ENCODE measurements at regions not wholly inside any gene's neighbourhood (a gene's known extent, or its start where the extent isn't known, plus 50 kb on each side); places are given as distances from the start of the nearest gene placed in this dataset.

GRCh38 chr2:134008837-134009236 is 245.0 kb upstream of the MGAT5 start:
- H2AFZ ChIP-seq (ENCODE audit: low read length) = no peak overlapping the region
- H4K5ac ChIP-seq (ENCODE audit: insufficient read length, low read depth, low read length) = no peak overlapping the region
- no peaks in the 10 kb centered on the region for H3K36me3 ChIP-seq (ENCODE audit: control insufficient read depth in 2 of 4, insufficient read depth in 4 of 4, low read length in 3 of 4)
- H2AK5ac ChIP-seq (ENCODE audit: low read depth, low read length) = no peak overlapping the region
- WGBS, 2 experiments (ENCODE audit: extremely low coverage in 1 of 2, insufficient coverage in 1 of 2, insufficient read length in 1 of 2, insufficient replicate concordance in 2 of 2, low coverage in 1 of 2, low lambda C conversion rate in 2 of 2, missing lambda C conversion rate in 1 of 2) = 100% methylated on average over 1 of the region's 1 CpG; no CpG with 5 or more reads in 1 of the 2 experiments
- FAIRE-seq (no peak), DNase-seq (ENCODE audit: low read depth in 1 of 2, low spot score in 2 of 2) (no peak)
- H2BK120ac ChIP-seq (replicated peaks; ENCODE audit: low read depth, low read length) = no peak overlapping the region
- TF ChIP-seq NRF1 (IDR thresholded peaks at IDR 0.05; ENCODE audit: low read depth, low read length) = no peak
- no peak for TF ChIP-seq SAP30 (IDR thresholded peaks at IDR 0.05; ENCODE audit: insufficient read depth, insufficient replicate concordance, low read length)
- TF ChIP-seq FOSL1 (IDR thresholded peaks at IDR 0.05; ENCODE audit: insufficient read depth, low read depth, low read length) = no peak
- TF ChIP-seq CHD1 (IDR thresholded peaks at IDR 0.05; ENCODE audit: low read depth, low read length) = no peak
- no peak for TF ChIP-seq CHD2 (IDR thresholded peaks at IDR 0.05; ENCODE audit: low read length)
- TF ChIP-seq SIN3A (conservative IDR thresholded peaks at IDR 0.05 in 1 of 2, IDR thresholded peaks at IDR 0.05 in 1 of 2; ENCODE audit: low read depth in 1 of 2, low read length in 2 of 2) = no peak
- no peak for TF ChIP-seq PHF8 (conservative IDR thresholded peaks at IDR 0.05; ENCODE audit: low read depth, low read length)
- no peak for TF ChIP-seq RAD21 (IDR thresholded peaks at IDR 0.05 in 1 of 2, conservative IDR thresholded peaks at IDR 0.05 in 1 of 2; ENCODE audit: low read depth in 2 of 2, low read length in 2 of 2)
- TF ChIP-seq KDM5A (IDR thresholded peaks at IDR 0.05; ENCODE audit: low read length) = no peak
- TF ChIP-seq BCL11A (IDR thresholded peaks at IDR 0.05; ENCODE audit: low read depth in 2 of 2, low read length in 2 of 2) = no peak
- no peak for TF ChIP-seq CBX8 (IDR thresholded peaks at IDR 0.05; ENCODE audit: borderline replicate concordance, low read depth, low read length)
- no peak for TF ChIP-seq JUN (IDR thresholded peaks at IDR 0.05; ENCODE audit: low read depth, low read length)
- ChIA-PET POLR2A (ENCODE audit: partially characterized antibody) (no interaction called here), CTCF (ENCODE audit: partially characterized antibody) (interaction anchor here (1.6 kb wide), 1 partner anchor 19 kb away, joined by 6 read pairs; no protein-coding TSS in a partner anchor)
- H3K4me2 ChIP-seq (ENCODE audit: insufficient read depth in 1 of 2, low read depth in 2 of 2, low read length in 2 of 2) = no peak overlapping the region
- H3K14ac ChIP-seq (ENCODE audit: insufficient read length) = no peak overlapping the region
- no peaks in the 10 kb centered on the region for H3K9me3 ChIP-seq (ENCODE audit: insufficient read depth in 2 of 2, low read depth in 1 of 2, low read length in 1 of 2)
- no peak overlapping the region for H2BK20ac ChIP-seq (ENCODE audit: low read length)
- no peak overlapping the region for H4K8ac ChIP-seq (ENCODE audit: extremely low read depth, insufficient read depth, low read length)
- no peak overlapping the region for H4K91ac ChIP-seq (replicated peaks; ENCODE audit: insufficient read length, low read length)
- no peak overlapping the region for H3K56ac ChIP-seq (replicated peaks; ENCODE audit: insufficient read length, low read depth, low read length)
- no peak overlapping the region for H3K23ac ChIP-seq (ENCODE audit: insufficient read length)
- no peak overlapping the region for H3K4ac ChIP-seq (replicated peaks; ENCODE audit: insufficient read length, low read depth, low read length)
- no peak overlapping the region for H2BK12ac ChIP-seq (ENCODE audit: low read depth, low read length)
- no peaks in the 10 kb centered on the region for H3K79me2 ChIP-seq (ENCODE audit: control insufficient read depth in 1 of 2, insufficient read depth in 2 of 2, low read length in 2 of 2)
- no peaks in the 10 kb centered on the region for H3K79me1 ChIP-seq (ENCODE audit: low read depth, low read length)
- no peak overlapping the region for H2BK15ac ChIP-seq (ENCODE audit: low read length)
- no peak overlapping the region for H3K27ac ChIP-seq (ENCODE audit: low read depth, low read length)
- no peaks in the 10 kb centered on the region for H3K27me3 ChIP-seq (replicated peaks in 1 of 4; ENCODE audit: control insufficient read depth in 3 of 4, extremely low read depth in 1 of 4, insufficient read depth in 3 of 4, low read length in 3 of 4)
- H4K20me1 ChIP-seq (replicated peaks in 1 of 2; ENCODE audit: control insufficient read depth in 1 of 2, insufficient read depth in 2 of 2, low read length in 2 of 2) = no peaks in the 10 kb centered on the region
- H3K23me2 ChIP-seq (ENCODE audit: low read depth, low read length) = no peaks in the 10 kb centered on the region
- H3K4me1 ChIP-seq (replicated peaks in 1 of 4; ENCODE audit: control insufficient read depth in 3 of 4, insufficient read depth in 4 of 4, low read length in 3 of 4) = no peaks in the 10 kb centered on the region
- H3K18ac ChIP-seq (ENCODE audit: extremely low read depth, low read length) = no peak overlapping the region
- no peak overlapping the region for H3K9ac ChIP-seq (replicated peaks in 1 of 4; ENCODE audit: extremely low read depth in 1 of 4, low read depth in 3 of 4, low read length in 3 of 4)
- no peak overlapping the region for H2BK5ac ChIP-seq (ENCODE audit: low read depth, low read length)
- H3K4me3 ChIP-seq (ENCODE audit: extremely low read depth in 1 of 4, insufficient read depth in 2 of 4, low read depth in 3 of 4, low read length in 4 of 4) = no peak overlapping the region

All from H1 (cell line).